ENCODE measurements at regions not wholly inside any gene's neighbourhood (a gene's known extent, or its start where the extent isn't known, plus 50 kb on each side); places are given as distances from the start of the nearest gene placed in this dataset.
"Not testable (repeated sequence)": the region's sequence is repeated elsewhere in the genome, so short reads cannot be mapped to it uniquely, and the experiment has no call there.

GRCh38 chr13:76297331-76297730 is 588.9 kb downstream of the KCTD12 start:
- Mint-ChIP-seq H3K4me3 (no peak overlapping the region), H3K27ac (no peak overlapping the region), H3K9me3 (peaks cover 1% of the 10 kb centered on the region), H3K36me3 (ENCODE audit: low read depth) (no peaks in the 10 kb centered on the region), H3K27me3 (no peaks in the 10 kb centered on the region), H3K4me1 (no peaks in the 10 kb centered on the region)
- ChIA-PET POLR2A (no interaction called here), CTCF (no interaction called here)
- DNase-seq, result no peak
- intact Hi-C loops (cut with micrococcal nuclease), result no loop called here
- TF ChIP-seq CTCF (IDR thresholded peaks at IDR 0.05), result no peak
- no peak for ATAC-seq (ENCODE audit: low read depth)

- Mint-ChIP-seq H3K27me3 (no peaks in the 10 kb centered on the region), H3K9me3 (peaks cover 1% of the 10 kb centered on the region), H3K4me3 (no peak overlapping the region), H3K27ac (no peak overlapping the region), H3K4me1 (no peaks in the 10 kb centered on the region), H3K36me3 (ENCODE audit: low read depth) (no peaks in the 10 kb centered on the region)
- intact Hi-C loops (cut with micrococcal nuclease), result no loop called here
- DNase-seq (no peak), ATAC-seq (ENCODE audit: low read depth) (no peak)
- ChIA-PET CTCF (no interaction called here), POLR2A (no interaction called here)
- no peak for TF ChIP-seq CTCF (IDR thresholded peaks at IDR 0.05)
Measured at GRCh38 chr13:76296751-76297150, 589.5 kb downstream of the KCTD12 start.

GRCh38 chr13:76295020-76295419 is 591.2 kb downstream of the KCTD12 start:
- H3K27ac Mint-ChIP-seq; H3K36me3 Mint-ChIP-seq (ENCODE audit: low read depth); H3K4me3 Mint-ChIP-seq; H3K9me3 Mint-ChIP-seq; H3K27me3 Mint-ChIP-seq; ATAC-seq (ENCODE audit: low read depth); POLR2A ChIA-PET; intact Hi-C loops (cut with micrococcal nuclease); DNase-seq; CTCF ChIA-PET; H3K4me1 Mint-ChIP-seq: not testable (repeated sequence)

- intact Hi-C loops (cut with micrococcal nuclease), result no loop called here
- Mint-ChIP-seq H3K9me3 (peaks cover 1% of the 10 kb centered on the region), H3K36me3 (ENCODE audit: low read depth) (no peaks in the 10 kb centered on the region), H3K4me1 (no peaks in the 10 kb centered on the region), H3K4me3 (no peak overlapping the region), H3K27me3 (no peaks in the 10 kb centered on the region), H3K27ac (no peak overlapping the region)
- POLR2A ChIA-PET, result no interaction called here
- TF ChIP-seq CTCF (IDR thresholded peaks at IDR 0.05), result no peak
- CTCF ChIA-PET, result no interaction called here
- DNase-seq (no peak), ATAC-seq (ENCODE audit: low read depth) (no peak)
Measured at GRCh38 chr13:76293751-76294150, 592.5 kb downstream of the KCTD12 start.

GRCh38 chr13:76293346-76293745 is 592.9 kb downstream of the KCTD12 start:
- Mint-ChIP-seq H3K4me1 (no peaks in the 10 kb centered on the region), H3K27ac (no peak overlapping the region), H3K4me3 (no peak overlapping the region), H3K36me3 (ENCODE audit: low read depth) (no peaks in the 10 kb centered on the region), H3K27me3 (no peaks in the 10 kb centered on the region), H3K9me3 (peaks cover 1% of the 10 kb centered on the region)
- intact Hi-C loops (cut with micrococcal nuclease), result no loop called here
- ChIA-PET CTCF (no interaction called here), POLR2A (no interaction called here)
- DNase-seq, result no peak
- TF ChIP-seq CTCF (IDR thresholded peaks at IDR 0.05), result no peak
- ATAC-seq (ENCODE audit: low read depth), result no peak

GRCh38 chr13:76292726-76293125 is 593.5 kb downstream of the KCTD12 start:
- H3K4me1 Mint-ChIP-seq, result no peaks in the 10 kb centered on the region
- H3K36me3 Mint-ChIP-seq (ENCODE audit: low read depth), result no peaks in the 10 kb centered on the region
- intact Hi-C loops (cut with micrococcal nuclease), result no loop called here
- no peak overlapping the region for H3K4me3 Mint-ChIP-seq
- H3K9me3 Mint-ChIP-seq, result peaks cover 1% of the 10 kb centered on the region
- no peaks in the 10 kb centered on the region for H3K27me3 Mint-ChIP-seq
- ATAC-seq (ENCODE audit: low read depth) (no peak), DNase-seq (no peak)
- H3K27ac Mint-ChIP-seq, result no peak overlapping the region
- no peak for TF ChIP-seq CTCF (IDR thresholded peaks at IDR 0.05)
- POLR2A ChIA-PET, result no interaction called here
- CTCF ChIA-PET, result no interaction called here
